ENCODE measurements at regions not wholly inside any gene's neighbourhood (a gene's known extent, or its start where the extent isn't known, plus 50 kb on each side); places are given as distances from the start of the nearest gene placed in this dataset.

DNA sequence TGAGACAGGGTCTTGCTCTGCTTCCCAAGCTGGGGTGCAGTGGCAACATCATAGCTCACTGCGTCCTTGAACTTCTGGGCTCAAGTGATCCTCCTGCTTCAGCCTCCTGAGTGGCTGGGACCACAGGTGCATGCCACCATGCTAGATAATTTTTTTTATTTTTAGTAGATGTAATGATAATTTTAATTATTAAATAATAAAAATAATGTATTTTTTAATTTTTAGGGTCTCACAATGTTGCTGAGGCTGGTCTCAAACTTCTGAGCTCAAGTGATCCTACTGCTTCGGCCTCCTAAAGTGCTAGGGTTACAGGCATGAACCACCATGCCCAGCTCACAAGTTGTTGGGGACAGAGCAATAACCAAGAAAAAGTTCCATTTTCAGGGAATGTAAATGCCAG is 138.0 kb upstream of the RALGAPA2 start (continued):
- no peak for TF ChIP-seq RHOXF2B (CRISPR knock-in tag; conservative IDR thresholded peaks at IDR 0.05)
- TF ChIP-seq, protein P1, sequence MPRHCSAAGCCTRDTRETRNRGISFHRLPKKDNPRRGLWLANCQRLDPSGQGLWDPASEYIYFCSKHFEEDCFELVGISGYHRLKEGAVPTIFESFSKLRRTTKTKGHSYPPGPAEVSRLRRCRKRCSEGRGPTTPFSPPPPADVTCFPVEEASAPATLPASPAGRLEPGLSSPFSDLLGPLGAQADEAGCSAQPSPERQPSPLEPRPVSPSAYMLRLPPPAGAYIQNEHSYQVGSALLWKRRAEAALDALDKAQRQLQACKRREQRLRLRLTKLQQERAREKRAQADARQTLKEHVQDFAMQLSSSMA (CRISPR knock-in tag; IDR thresholded peaks at IDR 0.05) = no peak

DNA sequence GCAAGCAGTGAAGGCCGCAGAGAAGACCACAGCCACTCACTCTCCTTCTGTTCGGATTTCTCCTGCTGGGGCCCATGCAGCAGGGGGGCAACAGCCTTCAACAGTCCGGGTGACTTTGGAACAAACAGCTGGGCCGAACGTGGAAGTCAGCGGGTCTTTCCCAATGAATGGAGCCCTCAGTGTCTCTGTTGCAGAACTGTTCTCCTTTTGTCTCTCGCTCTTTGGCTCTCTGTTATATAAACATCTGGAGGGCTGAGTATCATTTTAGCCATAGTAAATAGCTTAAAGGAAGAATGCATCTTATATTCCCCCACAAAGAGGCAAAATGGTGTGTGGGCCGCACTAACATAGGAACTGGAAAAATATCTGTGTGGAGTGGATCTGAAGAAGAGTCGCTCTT is 136.7 kb upstream of the RALGAPA2 start:
- 2% methylated on average over 9 of the region's 9 CpGs for WGBS (ENCODE audit: insufficient coverage, low coverage, missing lambda C conversion rate)
- no peak for ATAC-seq
- no peak overlapping the region for H2AFZ ChIP-seq (ENCODE audit: low read depth, low read length)
- no peak for DNase-seq (ENCODE audit: extremely low read depth in 1 of 4, low spot score in 3 of 4)
- no peaks in the 10 kb centered on the region for H3K9me3 ChIP-seq (replicated peaks; ENCODE audit: control insufficient read depth, insufficient read depth, low read depth, low read length)
- no peaks in the 10 kb centered on the region for H3K36me3 ChIP-seq (ENCODE audit: control insufficient read depth, insufficient read depth, low read length)
- TF ChIP-seq KDM5B (IDR thresholded peaks at IDR 0.05; ENCODE audit: insufficient replicate concordance, low read depth, low read length) (no peak), ZNF830 (CRISPR knock-in tag; IDR thresholded peaks at IDR 0.05) (no peak), XRCC5 (IDR thresholded peaks at IDR 0.05; ENCODE audit: low read depth, low read length) (no peak), U2AF2 (optimal IDR thresholded peaks at IDR 0.05; ENCODE audit: low read depth, low read length) (no peak), TCF3 (CRISPR knock-in tag; IDR thresholded peaks at IDR 0.05) (no peak), NEUROD1 (IDR thresholded peaks at IDR 0.05; ENCODE audit: borderline replicate concordance, low read depth, low read length, partially characterized antibody) (no peak), RBM14 (IDR thresholded peaks at IDR 0.05; ENCODE audit: borderline replicate concordance, insufficient read depth, low read depth, low read length) (no peak), SP1 (CRISPR knock-in tag; IDR thresholded peaks at IDR 0.05) (no peak), YY1 (IDR thresholded peaks at IDR 0.05; ENCODE audit: borderline replicate concordance in 1 of 3, control insufficient read depth in 1 of 3, extremely low read depth in 1 of 3, insufficient read depth in 3 of 3, insufficient read length in 1 of 3, insufficient replicate concordance in 2 of 3, low read depth in 1 of 3, low read length in 2 of 3) (no peak), ZNF561 (CRISPR knock-in tag; conservative IDR thresholded peaks at IDR 0.05) (no peak), TCFL5 (CRISPR knock-in tag; conservative IDR thresholded peaks at IDR 0.05) (no peak), ILF3 (IDR thresholded peaks at IDR 0.05; ENCODE audit: borderline replicate concordance) (no peak)
- TF ChIP-seq, protein P2, sequence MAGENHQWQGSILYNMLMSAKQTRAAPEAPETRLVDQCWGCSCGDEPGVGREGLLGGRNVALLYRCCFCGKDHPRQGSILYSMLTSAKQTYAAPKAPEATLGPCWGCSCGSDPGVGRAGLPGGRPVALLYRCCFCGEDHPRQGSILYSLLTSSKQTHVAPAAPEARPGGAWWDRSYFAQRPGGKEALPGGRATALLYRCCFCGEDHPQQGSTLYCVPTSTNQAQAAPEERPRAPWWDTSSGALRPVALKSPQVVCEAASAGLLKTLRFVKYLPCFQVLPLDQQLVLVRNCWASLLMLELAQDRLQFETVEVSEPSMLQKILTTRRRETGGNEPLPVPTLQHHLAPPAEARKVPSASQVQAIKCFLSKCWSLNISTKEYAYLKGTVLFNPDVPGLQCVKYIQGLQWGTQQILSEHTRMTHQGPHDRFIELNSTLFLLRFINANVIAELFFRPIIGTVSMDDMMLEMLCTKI (IDR thresholded peaks at IDR 0.05; ENCODE audit: partially characterized antibody) = no peak
- TF ChIP-seq, protein P3, sequence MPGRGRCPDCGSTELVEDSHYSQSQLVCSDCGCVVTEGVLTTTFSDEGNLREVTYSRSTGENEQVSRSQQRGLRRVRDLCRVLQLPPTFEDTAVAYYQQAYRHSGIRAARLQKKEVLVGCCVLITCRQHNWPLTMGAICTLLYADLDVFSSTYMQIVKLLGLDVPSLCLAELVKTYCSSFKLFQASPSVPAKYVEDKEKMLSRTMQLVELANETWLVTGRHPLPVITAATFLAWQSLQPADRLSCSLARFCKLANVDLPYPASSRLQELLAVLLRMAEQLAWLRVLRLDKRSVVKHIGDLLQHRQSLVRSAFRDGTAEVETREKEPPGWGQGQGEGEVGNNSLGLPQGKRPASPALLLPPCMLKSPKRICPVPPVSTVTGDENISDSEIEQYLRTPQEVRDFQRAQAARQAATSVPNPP (IDR thresholded peaks at IDR 0.05; ENCODE audit: borderline replicate concordance, insufficient read depth, insufficient read length) = no peak
- H3K79me2 ChIP-seq (ENCODE audit: control insufficient read depth, insufficient read depth, low read length) = no peaks in the 10 kb centered on the region
- H4K20me1 ChIP-seq (replicated peaks; ENCODE audit: control insufficient read depth, insufficient read depth, low read length) = no peaks in the 10 kb centered on the region
- H3K4me3 ChIP-seq = no peak overlapping the region
- H3K9ac ChIP-seq (ENCODE audit: insufficient read depth in 1 of 2, low read depth in 2 of 2, low read length in 2 of 2) = no peak overlapping the region
- H3K27me3 ChIP-seq (ENCODE audit: control insufficient read depth in 2 of 2, insufficient read depth in 2 of 2, low read length in 2 of 2) = peaks cover 0 to 8% of the 10 kb centered on the region in 2 experiments; a peak in 2 of 5 replicates
- in situ Hi-C loops (cut with MboI) (loop anchor here (10.0 kb wide), 1 partner anchor 396 kb away; no protein-coding TSS in a partner anchor), intact Hi-C loops (cut with micrococcal nuclease) (no loop called here)
- no peak for FAIRE-seq
- CTCF ChIA-PET (ENCODE audit: low intra/inter-chr PET ratio) = no interaction called here
- no peaks in the 10 kb centered on the region for H3K9me1 ChIP-seq (ENCODE audit: control insufficient read depth, insufficient read depth, low read length)
- no TSS peak for BruUV-seq (replicated peaks)
- POLR2A ChIA-PET = no interaction called here
- no peak overlapping the region for H3K4me2 ChIP-seq (ENCODE audit: insufficient read depth, low read length)
- H3K27ac ChIP-seq (ENCODE audit: extremely low read depth, low read depth, low read length) = no peak overlapping the region
- H3K4me1 ChIP-seq (replicated peaks in 1 of 2; ENCODE audit: control insufficient read depth in 2 of 2, insufficient read depth in 2 of 2, low read length in 2 of 2) = no peaks in the 10 kb centered on the region; a peak in 1 of 5 replicates

All from K562 (cell line).